ENCODE measurements at regions not wholly inside any gene's neighbourhood (a gene's known extent, or its start where the extent isn't known, plus 50 kb on each side); places are given as distances from the start of the nearest gene placed in this dataset.
"Not testable (repeated sequence)": the region's sequence is repeated elsewhere in the genome, so short reads cannot be mapped to it uniquely, and the experiment has no call there.

GRCh38 chr11:87575088-87575487 is 537.4 kb downstream of the TMEM135 start:
- intact Hi-C loops (cut with DNase I; ENCODE audit: low total_unique reads), result no loop called here
- Histone ChIP-seq H3K27me3 (no peaks in the 10 kb centered on the region), H3K9me3 (no peaks in the 10 kb centered on the region), H3K4me3 (no peak overlapping the region), H3K4me1 (peaks cover 0 to 6% (median 0%) of the 10 kb centered on the region in 4 donors), H3K27ac (no peak overlapping the region), H3K36me3 (no peaks in the 10 kb centered on the region)
- TF ChIP-seq CTCF (IDR thresholded peaks at IDR 0.05), result no peak
- DNase-seq, result no peak

- intact Hi-C loops (cut with DNase I; ENCODE audit: low total_unique reads), result no loop called here
- TF ChIP-seq CTCF (IDR thresholded peaks at IDR 0.05), result no peak
- Histone ChIP-seq H3K9me3 (no peaks in the 10 kb centered on the region), H3K27me3 (no peaks in the 10 kb centered on the region), H3K27ac (no peak overlapping the region), H3K4me1 (peaks cover 0 to 6% (median 0%) of the 10 kb centered on the region in 4 donors), H3K4me3 (no peak overlapping the region), H3K36me3 (no peaks in the 10 kb centered on the region)
- DNase-seq, result no peak
Measured at GRCh38 chr11:87574193-87574592, 536.5 kb downstream of the TMEM135 start.

- TF ChIP-seq CTCF (IDR thresholded peaks at IDR 0.05), result no peak
- H3K36me3 ChIP-seq, result no peaks in the 10 kb centered on the region
- no peak for DNase-seq
Measured at GRCh38 chr11:87573708-87574107, 536.0 kb downstream of the TMEM135 start.

GRCh38 chr11:87572881-87573280 is 535.1 kb downstream of the TMEM135 start:
- Histone ChIP-seq H3K9me3 (no peaks in the 10 kb centered on the region), H3K4me1 (peaks cover 0 to 6% (median 0%) of the 10 kb centered on the region in 4 donors), H3K36me3 (no peaks in the 10 kb centered on the region), H3K27ac (no peak overlapping the region), H3K27me3 (no peaks in the 10 kb centered on the region), H3K4me3 (no peak overlapping the region)
- TF ChIP-seq CTCF (IDR thresholded peaks at IDR 0.05), result no peak
- DNase-seq, result no peak
- intact Hi-C loops (cut with DNase I; ENCODE audit: low total_unique reads), result no loop called here

More at GRCh38 chr11:87573708-87574107, 536.0 kb downstream of the TMEM135 start:
- intact Hi-C loops (cut with DNase I; ENCODE audit: low total_unique reads), result no loop called here
- H3K9me3 ChIP-seq, result no peaks in the 10 kb centered on the region
- H3K4me1 ChIP-seq, result peaks cover 0 to 6% (median 0%) of the 10 kb centered on the region in 4 donors
- H3K4me3 ChIP-seq, result no peak overlapping the region
- no peak overlapping the region for H3K27ac ChIP-seq
- no peaks in the 10 kb centered on the region for H3K27me3 ChIP-seq

- Histone ChIP-seq H3K27me3 (no peaks in the 10 kb centered on the region), H3K27ac (no peak overlapping the region), H3K4me1 (no peaks in the 10 kb centered on the region), H3K36me3 (no peaks in the 10 kb centered on the region), H3K9me3 (no peaks in the 10 kb centered on the region), H3K4me3 (no peak overlapping the region)
- intact Hi-C loops (cut with DNase I; ENCODE audit: low total_unique reads), result no loop called here
- DNase-seq, result no peak
- TF ChIP-seq CTCF (IDR thresholded peaks at IDR 0.05), result no peak
Measured at GRCh38 chr11:87560352-87560751, 522.6 kb downstream of the TMEM135 start.

GRCh38 chr11:87559852-87560251 is 522.1 kb downstream of the TMEM135 start:
- intact Hi-C loops (cut with DNase I; ENCODE audit: low total_unique reads); H3K4me1 ChIP-seq; H3K27ac ChIP-seq; H3K9me3 ChIP-seq; H3K27me3 ChIP-seq; H3K36me3 ChIP-seq; DNase-seq; H3K4me3 ChIP-seq: not testable (repeated sequence)

Data from tibial artery (tissue), 4 donors.